Kidney (tissue), 13 donors: ENCODE measurements at regions not wholly inside any gene's neighbourhood (a gene's known extent, or its start where the extent isn't known, plus 50 kb on each side); places are given as distances from the start of the nearest gene placed in this dataset.

Experiments
- DNase-seq, 5 donors: peaks; one replicate each; pipeline ENCODE4 v3.0.0-alpha.2; 2013 to 2020
- FAIRE-seq: peaks from 2 replicates; lab custom pipeline; 2012; peaks lifted over from hg19 to GRCh38; lab: Jason Lieb, UNC
- H3K27ac ChIP-seq, 2 donors: one replicate each; pipeline ENCODE4 v1.7.0; 2013; ENCODE audit warnings: low read depth in 2 of 2, low read length in 2 of 2, inconsistent platforms in 1 of 2
- H3K27me3 ChIP-seq: one replicate; pipeline ENCODE4 v1.7.1; 2013; ENCODE audit warnings: low read length, inconsistent platforms; ENCODE audit not compliant: control insufficient read depth, insufficient read depth
- H3K36me3 ChIP-seq, 3 donors: one replicate each; pipeline versions ENCODE4 v1.7.0 to v1.7.1; 2013; ENCODE audit warnings: low read length in 3 of 3, control low read depth in 1 of 3, inconsistent platforms in 1 of 3; ENCODE audit not compliant: insufficient read depth in 3 of 3, control insufficient read depth in 2 of 3
- H3K4me1 ChIP-seq, 3 donors: one replicate each; pipeline versions ENCODE4 v1.7.0 to v1.7.1; 2013; ENCODE audit warnings: low read length in 3 of 3, inconsistent platforms in 1 of 3, low read depth in 1 of 3; ENCODE audit not compliant: control insufficient read depth in 2 of 3, insufficient read depth in 2 of 3
- H3K4me3 ChIP-seq, 3 donors: one replicate each; pipeline versions ENCODE4 v1.7.0 to v1.8.1; 2013; ENCODE audit warnings: low read length in 3 of 3, control low read depth in 1 of 3, inconsistent platforms in 1 of 3
- H3K9ac ChIP-seq, 3 donors: one replicate each; pipeline versions ENCODE4 v1.7.0 to v1.7.1; 2013; ENCODE audit warnings: low read length in 3 of 3, control low read depth in 1 of 3, inconsistent platforms in 1 of 3
- H3K9me3 ChIP-seq, 3 donors: one replicate each; pipeline versions ENCODE4 v1.7.0 to v1.7.1; 2013; ENCODE audit warnings: low read length in 3 of 3, control low read depth in 1 of 3, inconsistent platforms in 1 of 3; ENCODE audit not compliant: control insufficient read depth in 2 of 3, insufficient read depth in 1 of 3
- intact Hi-C: fragments of 100-400 bp; cut with DNase I; formaldehyde crosslinking; loops from one replicate; pipeline ENCODE4 v1.11.1; 2022
- TF ChIP-seq, protein P1 (sequence below): IDR thresholded peaks from 3 replicates; pipeline ENCODE4 v1.5.1; 2012; ENCODE audit warnings: mild to moderate bottlenecking, moderate library complexity, borderline replicate concordance; ENCODE audit not compliant: insufficient read depth; ENCODE audit errors: extremely low read depth
- donor health status: control.
- donor health status: control.
- donor health status: control.
- donor health status: control.
- donor health status: control.
- donor health status: DM: yes; HTN: yes; CAD: no.
- donor health status: Normal renal cell carcinoma (clear cell type).

DNA sequence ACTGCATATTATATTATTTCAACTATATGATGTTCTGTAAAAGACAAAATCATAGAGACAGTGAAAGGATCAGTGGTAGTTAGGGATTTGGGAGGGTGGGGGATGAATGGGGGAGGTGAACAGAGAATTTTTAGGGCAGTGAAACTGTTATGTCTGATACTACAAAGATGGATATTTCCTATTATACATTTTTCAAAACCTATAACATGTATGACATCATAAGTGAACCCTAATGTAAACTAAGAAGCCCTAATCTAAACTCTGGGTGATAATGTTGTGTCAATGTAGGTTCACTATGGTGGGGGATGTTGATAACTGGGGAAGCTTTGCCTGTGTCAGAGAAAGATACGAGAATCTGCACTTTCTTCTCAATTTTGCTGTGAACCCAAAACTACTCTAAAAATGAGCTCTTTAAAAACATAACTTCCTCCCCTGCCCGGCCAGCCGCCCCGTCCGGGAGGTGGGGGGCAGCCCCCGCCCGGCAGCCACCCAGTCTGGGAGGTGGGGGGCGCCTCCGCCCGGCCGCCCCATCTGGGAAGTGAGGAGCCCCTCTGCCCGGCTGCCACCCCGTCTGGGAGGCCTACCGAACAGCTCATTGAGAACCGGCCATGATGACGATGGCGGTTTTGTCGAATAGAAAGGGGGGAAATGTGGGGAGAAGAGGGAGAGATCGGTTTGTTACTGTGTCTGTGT, 234.4 kb downstream of the RPIA start:
- no peak overlapping the region for H3K4me3 ChIP-seq
- DNase-seq, result no peak
- TF ChIP-seq, protein P1, sequence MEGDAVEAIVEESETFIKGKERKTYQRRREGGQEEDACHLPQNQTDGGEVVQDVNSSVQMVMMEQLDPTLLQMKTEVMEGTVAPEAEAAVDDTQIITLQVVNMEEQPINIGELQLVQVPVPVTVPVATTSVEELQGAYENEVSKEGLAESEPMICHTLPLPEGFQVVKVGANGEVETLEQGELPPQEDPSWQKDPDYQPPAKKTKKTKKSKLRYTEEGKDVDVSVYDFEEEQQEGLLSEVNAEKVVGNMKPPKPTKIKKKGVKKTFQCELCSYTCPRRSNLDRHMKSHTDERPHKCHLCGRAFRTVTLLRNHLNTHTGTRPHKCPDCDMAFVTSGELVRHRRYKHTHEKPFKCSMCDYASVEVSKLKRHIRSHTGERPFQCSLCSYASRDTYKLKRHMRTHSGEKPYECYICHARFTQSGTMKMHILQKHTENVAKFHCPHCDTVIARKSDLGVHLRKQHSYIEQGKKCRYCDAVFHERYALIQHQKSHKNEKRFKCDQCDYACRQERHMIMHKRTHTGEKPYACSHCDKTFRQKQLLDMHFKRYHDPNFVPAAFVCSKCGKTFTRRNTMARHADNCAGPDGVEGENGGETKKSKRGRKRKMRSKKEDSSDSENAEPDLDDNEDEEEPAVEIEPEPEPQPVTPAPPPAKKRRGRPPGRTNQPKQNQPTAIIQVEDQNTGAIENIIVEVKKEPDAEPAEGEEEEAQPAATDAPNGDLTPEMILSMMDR, result no peak
- intact Hi-C loops, result no loop called here
- H3K27me3 ChIP-seq, result no peaks in the 10 kb centered on the region
- H3K4me1 ChIP-seq, result no peaks in the 10 kb centered on the region
- no peaks in the 10 kb centered on the region for H3K9me3 ChIP-seq
- H3K9ac ChIP-seq, result no peak overlapping the region
- H3K27ac ChIP-seq, result no peak overlapping the region
- H3K36me3 ChIP-seq, result no peaks in the 10 kb centered on the region
- FAIRE-seq, result no peak

DNA sequence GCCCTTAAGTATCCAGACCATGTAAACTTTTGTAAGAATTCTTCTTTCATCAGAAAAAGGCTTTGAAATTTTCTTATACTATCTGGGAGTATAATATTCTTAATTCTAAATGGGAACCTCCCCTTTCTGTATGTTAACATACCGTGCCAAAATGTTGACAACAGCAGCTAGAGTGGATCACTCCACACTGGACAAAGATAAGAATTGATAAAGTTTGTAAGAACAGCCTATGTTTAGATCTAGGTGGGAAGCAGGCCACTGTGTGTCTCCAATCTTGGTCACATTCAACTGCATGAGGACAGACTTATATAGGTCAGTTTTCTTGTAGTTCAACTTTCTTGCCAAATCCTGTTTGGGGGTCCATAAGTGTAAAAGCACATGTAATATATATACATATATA, 235.7 kb downstream of the RPIA start:
- DNase-seq, result no peak
- H3K36me3 ChIP-seq, result no peaks in the 10 kb centered on the region
- H3K4me1 ChIP-seq, result no peaks in the 10 kb centered on the region
- no peak for FAIRE-seq
- no peaks in the 10 kb centered on the region for H3K27me3 ChIP-seq
- TF ChIP-seq, protein P1, result no peak
- no peak overlapping the region for H3K4me3 ChIP-seq
- H3K9me3 ChIP-seq, result no peaks in the 10 kb centered on the region
- intact Hi-C loops, result no loop called here
- H3K9ac ChIP-seq, result no peak overlapping the region
- H3K27ac ChIP-seq, result no peak overlapping the region

DNA sequence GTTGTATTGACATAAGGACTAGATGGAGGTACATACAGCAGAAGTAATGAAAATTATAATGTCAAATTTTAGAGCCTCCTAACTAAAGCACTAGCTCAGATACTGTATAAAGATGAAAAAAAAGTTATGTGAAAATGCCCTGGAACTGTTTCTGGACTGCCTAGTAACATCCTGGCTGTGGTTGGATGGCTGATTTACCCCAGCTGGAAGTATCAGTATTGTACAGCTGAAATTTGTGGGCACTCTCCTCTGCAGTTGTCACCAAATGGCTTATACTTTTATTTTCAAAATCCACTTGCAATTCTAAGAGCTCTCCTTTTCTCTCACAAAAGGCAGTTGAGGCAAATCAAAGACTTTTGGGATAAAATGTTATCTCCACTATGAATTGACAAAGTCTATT, 239.2 kb downstream of the RPIA start:
- no peak for FAIRE-seq
- Histone ChIP-seq H3K27ac (no peak overlapping the region), H3K9ac (no peak overlapping the region), H3K9me3 (no peaks in the 10 kb centered on the region), H3K4me1 (no peaks in the 10 kb centered on the region), H3K36me3 (no peaks in the 10 kb centered on the region), H3K4me3 (no peak overlapping the region), H3K27me3 (no peaks in the 10 kb centered on the region)
- intact Hi-C loops, result no loop called here
- DNase-seq, result no peak
- TF ChIP-seq, protein P1, result no peak

DNA sequence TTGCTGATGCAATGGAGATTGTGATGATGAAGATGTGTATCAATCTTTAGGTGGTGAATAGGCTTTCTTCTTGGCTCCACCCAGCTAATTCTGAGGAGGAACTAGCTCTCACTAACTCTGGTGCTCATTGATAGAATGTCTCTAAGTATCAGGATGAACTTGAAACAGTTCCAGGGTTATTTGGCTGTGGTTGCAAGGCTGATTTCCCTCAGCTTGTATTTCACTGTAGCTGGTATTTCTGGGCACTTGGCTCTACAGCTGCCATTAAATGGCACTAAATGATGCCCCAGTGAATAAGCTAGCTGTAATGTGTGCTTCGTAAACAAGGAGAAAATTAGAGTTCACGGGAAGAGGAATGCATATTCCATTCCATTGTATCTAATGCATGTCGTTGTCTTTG, 241.2 kb downstream of the RPIA start:
- H3K4me3 ChIP-seq, result no peak overlapping the region
- DNase-seq (no peak), FAIRE-seq (no peak)
- no peaks in the 10 kb centered on the region for H3K27me3 ChIP-seq
- no peaks in the 10 kb centered on the region for H3K9me3 ChIP-seq
- H3K4me1 ChIP-seq, result no peaks in the 10 kb centered on the region
- TF ChIP-seq, protein P1, result no peak
- H3K9ac ChIP-seq, result no peak overlapping the region
- no peak overlapping the region for H3K27ac ChIP-seq
- intact Hi-C loops, result no loop called here
- H3K36me3 ChIP-seq, result no peaks in the 10 kb centered on the region
